ENCODE measurements at regions not wholly inside any gene's neighbourhood (a gene's known extent, or its start where the extent isn't known, plus 50 kb on each side); places are given as distances from the start of the nearest gene placed in this dataset.

- Mint-ChIP-seq H3K27ac (no peak overlapping the region), H3K4me1 (no peaks in the 10 kb centered on the region), H3K9me3 (peaks cover 0 to 14% (median 5%) of the 10 kb centered on the region in 8 donors), H3K4me3 (no peak overlapping the region), H3K27me3 (no peaks in the 10 kb centered on the region), H3K36me3 (no peaks in the 10 kb centered on the region)
- intact Hi-C loops (cut with micrococcal nuclease) = no loop called here
- no peak overlapping the region for H3K27ac ChIP-seq (ENCODE audit: low read depth, low read length)
- H3K9me3 ChIP-seq (ENCODE audit: control insufficient read depth in 1 of 2, low read length in 2 of 2) = no peaks in the 10 kb centered on the region
- DNase-seq = no peak
- ChIA-PET POLR2A (ENCODE audit: partially characterized antibody) (no interaction called here), CTCF (ENCODE audit: partially characterized antibody) (no interaction called here)
- H3K4me1 ChIP-seq (ENCODE audit: insufficient read depth, low read length) = no peaks in the 10 kb centered on the region
- no peaks in the 10 kb centered on the region for H3K27me3 ChIP-seq (ENCODE audit: insufficient read depth, low read length)
- H3K4me3 ChIP-seq (ENCODE audit: low read length in 2 of 2) = no peak overlapping the region
- no peaks in the 10 kb centered on the region for H3K36me3 ChIP-seq (ENCODE audit: insufficient read depth, low read length)
These were observed 933.4 kb downstream of the PLA2G4A start for GRCh38 chr1:187762118-187762517.

- intact Hi-C loops (cut with micrococcal nuclease) = no loop called here
- POLR2A ChIA-PET (ENCODE audit: partially characterized antibody) = no interaction called here
- no peak overlapping the region for H3K4me3 ChIP-seq (ENCODE audit: low read length in 2 of 2)
- H3K36me3 ChIP-seq (ENCODE audit: insufficient read depth, low read length) = no peaks in the 10 kb centered on the region
- DNase-seq = no peak
- no peak overlapping the region for H3K27ac ChIP-seq (ENCODE audit: low read depth, low read length)
- no peaks in the 10 kb centered on the region for H3K36me3 Mint-ChIP-seq
- no peaks in the 10 kb centered on the region for H3K27me3 ChIP-seq (ENCODE audit: insufficient read depth, low read length)
- H3K27me3 Mint-ChIP-seq = no peaks in the 10 kb centered on the region
- peaks cover 0 to 19% (median 8%) of the 10 kb centered on the region in 8 donors for H3K9me3 Mint-ChIP-seq
- no peak overlapping the region for H3K4me3 Mint-ChIP-seq
- no peaks in the 10 kb centered on the region for H3K4me1 Mint-ChIP-seq
- CTCF ChIA-PET (ENCODE audit: partially characterized antibody) = no interaction called here
- H3K4me1 ChIP-seq (ENCODE audit: insufficient read depth, low read length) = no peaks in the 10 kb centered on the region
- no peaks in the 10 kb centered on the region for H3K9me3 ChIP-seq (ENCODE audit: control insufficient read depth in 1 of 2, low read length in 2 of 2)
- no peak overlapping the region for H3K27ac Mint-ChIP-seq
These were observed 934.7 kb downstream of the PLA2G4A start for GRCh38 chr1:187763465-187763864.

GRCh38 chr1:187763976-187764375 lies 935.2 kb downstream of the PLA2G4A start:
- no peaks in the 10 kb centered on the region for H3K27me3 Mint-ChIP-seq
- no peaks in the 10 kb centered on the region for H3K36me3 ChIP-seq (ENCODE audit: insufficient read depth, low read length)
- no peak overlapping the region for H3K4me3 Mint-ChIP-seq
- ChIA-PET CTCF (ENCODE audit: partially characterized antibody) (no interaction called here), POLR2A (ENCODE audit: partially characterized antibody) (no interaction called here)
- no peaks in the 10 kb centered on the region for H3K9me3 ChIP-seq (ENCODE audit: control insufficient read depth in 1 of 2, low read length in 2 of 2)
- peaks cover 0 to 18% (median 8%) of the 10 kb centered on the region in 8 donors for H3K9me3 Mint-ChIP-seq
- H3K4me1 ChIP-seq (ENCODE audit: insufficient read depth, low read length) = no peaks in the 10 kb centered on the region
- no peak for DNase-seq
- H3K27ac ChIP-seq (ENCODE audit: low read depth, low read length) = no peak overlapping the region
- no peaks in the 10 kb centered on the region for H3K27me3 ChIP-seq (ENCODE audit: insufficient read depth, low read length)
- H3K4me1 Mint-ChIP-seq = no peaks in the 10 kb centered on the region
- intact Hi-C loops (cut with micrococcal nuclease) = no loop called here
- no peak overlapping the region for H3K4me3 ChIP-seq (ENCODE audit: low read length in 2 of 2)
- H3K36me3 Mint-ChIP-seq = no peaks in the 10 kb centered on the region
- no peak overlapping the region for H3K27ac Mint-ChIP-seq

- ChIA-PET POLR2A (ENCODE audit: partially characterized antibody) (no interaction called here), CTCF (ENCODE audit: partially characterized antibody) (no interaction called here)
- Histone ChIP-seq H3K9me3 (ENCODE audit: control insufficient read depth in 1 of 2, low read length in 2 of 2) (no peaks in the 10 kb centered on the region), H3K4me1 (ENCODE audit: insufficient read depth, low read length) (no peaks in the 10 kb centered on the region), H3K36me3 (ENCODE audit: insufficient read depth, low read length) (no peaks in the 10 kb centered on the region), H3K4me3 (ENCODE audit: low read length in 2 of 2) (no peak overlapping the region), H3K27ac (ENCODE audit: low read depth, low read length) (no peak overlapping the region), H3K27me3 (ENCODE audit: insufficient read depth, low read length) (no peaks in the 10 kb centered on the region)
- H3K27me3 Mint-ChIP-seq = no peaks in the 10 kb centered on the region
- no peak for DNase-seq
- intact Hi-C loops (cut with micrococcal nuclease) = no loop called here
- no peaks in the 10 kb centered on the region for H3K36me3 Mint-ChIP-seq
- H3K27ac Mint-ChIP-seq = no peak overlapping the region
- peaks cover 0 to 13% (median 5%) of the 10 kb centered on the region in 8 donors for H3K9me3 Mint-ChIP-seq
- H3K4me3 Mint-ChIP-seq = no peak overlapping the region
- no peaks in the 10 kb centered on the region for H3K4me1 Mint-ChIP-seq
These were observed 942.6 kb downstream of the PLA2G4A start for GRCh38 chr1:187771396-187771795.

- Histone ChIP-seq H3K9me3 (ENCODE audit: control insufficient read depth in 1 of 2, low read length in 2 of 2) (no peaks in the 10 kb centered on the region), H3K36me3 (ENCODE audit: insufficient read depth, low read length) (no peaks in the 10 kb centered on the region), H3K27me3 (ENCODE audit: insufficient read depth, low read length) (no peaks in the 10 kb centered on the region), H3K27ac (ENCODE audit: low read depth, low read length) (no peak overlapping the region), H3K4me1 (ENCODE audit: insufficient read depth, low read length) (no peaks in the 10 kb centered on the region), H3K4me3 (ENCODE audit: low read length in 2 of 2) (no peak overlapping the region)
- Mint-ChIP-seq H3K9me3 (peaks cover 0 to 8% (median 2%) of the 10 kb centered on the region in 8 donors), H3K27me3 (no peaks in the 10 kb centered on the region), H3K36me3 (no peaks in the 10 kb centered on the region), H3K4me1 (no peaks in the 10 kb centered on the region), H3K27ac (no peak overlapping the region), H3K4me3 (no peak overlapping the region)
- DNase-seq = no peak
- POLR2A ChIA-PET (ENCODE audit: partially characterized antibody) = no interaction called here
- CTCF ChIA-PET (ENCODE audit: partially characterized antibody) = no interaction called here
- intact Hi-C loops (cut with micrococcal nuclease) = no loop called here
These were observed 944.4 kb downstream of the PLA2G4A start for GRCh38 chr1:187773168-187773567.

- ChIA-PET POLR2A (ENCODE audit: partially characterized antibody) (no interaction called here), CTCF (ENCODE audit: partially characterized antibody) (no interaction called here)
- Histone ChIP-seq H3K36me3 (ENCODE audit: insufficient read depth, low read length) (no peaks in the 10 kb centered on the region), H3K4me1 (ENCODE audit: insufficient read depth, low read length) (no peaks in the 10 kb centered on the region), H3K4me3 (ENCODE audit: low read length in 2 of 2) (no peak overlapping the region), H3K27ac (ENCODE audit: low read depth, low read length) (no peak overlapping the region), H3K27me3 (ENCODE audit: insufficient read depth, low read length) (no peaks in the 10 kb centered on the region), H3K9me3 (ENCODE audit: control insufficient read depth in 1 of 2, low read length in 2 of 2) (no peaks in the 10 kb centered on the region)
- intact Hi-C loops (cut with micrococcal nuclease) = no loop called here
- peaks cover 0 to 8% (median 4%) of the 10 kb centered on the region in 8 donors for H3K9me3 Mint-ChIP-seq
- no peak overlapping the region for H3K4me3 Mint-ChIP-seq
- no peaks in the 10 kb centered on the region for H3K4me1 Mint-ChIP-seq
- DNase-seq = no peak
- H3K36me3 Mint-ChIP-seq = no peaks in the 10 kb centered on the region
- no peaks in the 10 kb centered on the region for H3K27me3 Mint-ChIP-seq
- no peak overlapping the region for H3K27ac Mint-ChIP-seq
These were observed 959.0 kb downstream of the PLA2G4A start for GRCh38 chr1:187787736-187788135.

- H3K27ac ChIP-seq (ENCODE audit: low read depth, low read length) = no peak overlapping the region
- no peaks in the 10 kb centered on the region for H3K4me1 Mint-ChIP-seq
- no peak overlapping the region for H3K4me3 Mint-ChIP-seq
- no peak overlapping the region for H3K4me3 ChIP-seq (ENCODE audit: low read length in 2 of 2)
- H3K4me1 ChIP-seq (ENCODE audit: insufficient read depth, low read length) = no peaks in the 10 kb centered on the region
- ChIA-PET CTCF (ENCODE audit: partially characterized antibody) (no interaction called here), POLR2A (ENCODE audit: partially characterized antibody) (no interaction called here)
- H3K36me3 ChIP-seq (ENCODE audit: insufficient read depth, low read length) = no peaks in the 10 kb centered on the region
- no peaks in the 10 kb centered on the region for H3K36me3 Mint-ChIP-seq
- H3K9me3 ChIP-seq (ENCODE audit: control insufficient read depth in 1 of 2, low read length in 2 of 2) = no peaks in the 10 kb centered on the region
- peaks cover 0 to 9% (median 5%) of the 10 kb centered on the region in 8 donors for H3K9me3 Mint-ChIP-seq
- no peaks in the 10 kb centered on the region for H3K27me3 Mint-ChIP-seq
- intact Hi-C loops (cut with micrococcal nuclease) = no loop called here
- no peak for DNase-seq
- no peaks in the 10 kb centered on the region for H3K27me3 ChIP-seq (ENCODE audit: insufficient read depth, low read length)
- H3K27ac Mint-ChIP-seq = no peak overlapping the region
These were observed 960.0 kb downstream of the PLA2G4A start for GRCh38 chr1:187788718-187789117.

- H3K4me3 ChIP-seq (ENCODE audit: low read length in 2 of 2) = no peak overlapping the region
- Mint-ChIP-seq H3K4me3 (no peak overlapping the region), H3K36me3 (no peaks in the 10 kb centered on the region), H3K9me3 (peaks cover 0 to 7% (median 4%) of the 10 kb centered on the region in 8 donors), H3K4me1 (no peaks in the 10 kb centered on the region), H3K27ac (no peak overlapping the region), H3K27me3 (no peaks in the 10 kb centered on the region)
- intact Hi-C loops (cut with micrococcal nuclease) = no loop called here
- no peaks in the 10 kb centered on the region for H3K27me3 ChIP-seq (ENCODE audit: insufficient read depth, low read length)
- CTCF ChIA-PET (ENCODE audit: partially characterized antibody) = no interaction called here
- H3K36me3 ChIP-seq (ENCODE audit: insufficient read depth, low read length) = no peaks in the 10 kb centered on the region
- POLR2A ChIA-PET (ENCODE audit: partially characterized antibody) = no interaction called here
- no peak overlapping the region for H3K27ac ChIP-seq (ENCODE audit: low read depth, low read length)
- no peak for DNase-seq
- H3K4me1 ChIP-seq (ENCODE audit: insufficient read depth, low read length) = no peaks in the 10 kb centered on the region
- H3K9me3 ChIP-seq (ENCODE audit: control insufficient read depth in 1 of 2, low read length in 2 of 2) = no peaks in the 10 kb centered on the region
These were observed 962.0 kb downstream of the PLA2G4A start for GRCh38 chr1:187790724-187791123.
